H9 (cell line): ENCODE measurements at regions not wholly inside any gene's neighbourhood (a gene's known extent, or its start where the extent isn't known, plus 50 kb on each side); places are given as distances from the start of the nearest gene placed in this dataset.

Experiments
- DNase-seq: peaks from one replicate; pipeline ENCODE4 v3.0.0-alpha.2; 2017
- H2AFZ ChIP-seq: one replicate; pipeline ENCODE4 v1.6.1; 2013; ENCODE audit warnings: mild to moderate bottlenecking, low read length, control low read depth, moderate library complexity
- H2AK5ac ChIP-seq: 2 replicates; pipeline ENCODE4 v1.6.1; 2013; ENCODE audit warnings: low read length, control low read depth, mixed read lengths; ENCODE audit not compliant: insufficient read length
- H2BK120ac ChIP-seq: one replicate; pipeline ENCODE4 v1.6.1; 2013; ENCODE audit warnings: low read depth, mild to moderate bottlenecking, low read length, control low read depth, inconsistent platforms; ENCODE audit not compliant: poor library complexity, severe bottlenecking
- H2BK12ac ChIP-seq: 2 replicates; pipeline ENCODE4 v1.6.1; 2013; ENCODE audit warnings: low read length, control low read depth, mixed read lengths, low read depth; ENCODE audit not compliant: insufficient read length
- H2BK15ac ChIP-seq: 2 replicates; pipeline ENCODE4 v1.6.1; 2013; ENCODE audit warnings: low read depth, low read length, control low read depth
- H2BK20ac ChIP-seq: one replicate; pipeline ENCODE4 v1.6.1; 2013; ENCODE audit warnings: low read depth, mild to moderate bottlenecking, low read length, control low read depth, inconsistent platforms; ENCODE audit not compliant: poor library complexity, severe bottlenecking
- H2BK5ac ChIP-seq: 2 replicates; pipeline ENCODE4 v1.6.1; 2013; ENCODE audit warnings: low read length, control low read depth, mixed read lengths; ENCODE audit not compliant: insufficient read length
- H3K14ac ChIP-seq: 2 replicates; pipeline ENCODE4 v1.6.1; 2013; ENCODE audit warnings: low read length, control low read depth; ENCODE audit not compliant: insufficient read depth
- H3K18ac ChIP-seq: 2 replicates; pipeline ENCODE4 v1.6.1; 2013; ENCODE audit warnings: low read depth, mild to moderate bottlenecking, mixed read lengths, low read length, control low read depth; ENCODE audit not compliant: insufficient read length
- H3K23ac ChIP-seq: 2 replicates; pipeline ENCODE4 v1.6.1; 2013; ENCODE audit warnings: low read length, control low read depth, mixed read lengths, low read depth; ENCODE audit not compliant: insufficient read length
- H3K23me2 ChIP-seq: 2 replicates; pipeline ENCODE4 v1.6.1; 2013; ENCODE audit warnings: low read depth, mild to moderate bottlenecking, mixed read lengths, low read length, control low read depth; ENCODE audit not compliant: insufficient read length, poor library complexity, severe bottlenecking
- H3K27ac ChIP-seq: 2 replicates; pipeline ENCODE4 v1.5.1; 2013; ENCODE audit warnings: low read length, control low read depth, mixed read lengths, low read depth; ENCODE audit not compliant: insufficient read length
- H3K27me3 ChIP-seq: 2 replicates; pipeline ENCODE4 v1.6.1; 2013; ENCODE audit warnings: low read length, control low read depth, inconsistent platforms; ENCODE audit not compliant: insufficient read depth
- H3K4ac ChIP-seq: 2 replicates; pipeline ENCODE4 v1.6.1; 2013; ENCODE audit warnings: low read depth, mild to moderate bottlenecking, control low read depth, inconsistent platforms, low read length, moderate library complexity
- H3K4me1 ChIP-seq: 2 replicates; pipeline ENCODE4 v1.6.1; 2013; ENCODE audit warnings: low read length, control low read depth, inconsistent platforms; ENCODE audit not compliant: insufficient read depth
- H3K4me2 ChIP-seq: 2 replicates; pipeline ENCODE4 v1.6.1; 2013; ENCODE audit warnings: low read length, control low read depth, mixed read lengths; ENCODE audit not compliant: insufficient read length, insufficient read depth
- H3K56ac ChIP-seq: 2 replicates; pipeline ENCODE4 v1.6.1; 2013; ENCODE audit warnings: low read depth, mild to moderate bottlenecking, mixed read lengths, low read length, control low read depth; ENCODE audit not compliant: insufficient read length
- H3K79me1 ChIP-seq: 2 replicates; pipeline ENCODE4 v1.6.1; 2013; ENCODE audit warnings: low read depth, mild to moderate bottlenecking, moderate library complexity, low read length, control low read depth, inconsistent platforms; ENCODE audit not compliant: insufficient read depth, poor library complexity, severe bottlenecking
- H3K79me2 ChIP-seq: 2 replicates; pipeline ENCODE4 v1.6.1; 2013; ENCODE audit warnings: low read length, control low read depth, inconsistent platforms; ENCODE audit not compliant: insufficient read depth
- H3K9ac ChIP-seq: 2 replicates; pipeline ENCODE4 v1.6.1; 2013; ENCODE audit warnings: low read length, control low read depth, mixed read lengths; ENCODE audit not compliant: insufficient read length; ENCODE audit errors: extremely low read depth
- H3K9me3 ChIP-seq: one replicate; pipeline ENCODE4 v1.6.1; 2013; ENCODE audit warnings: low read depth, low read length, inconsistent platforms; ENCODE audit not compliant: control insufficient read depth
- H3T11ph ChIP-seq: one replicate; pipeline ENCODE4 v1.6.1; 2013; ENCODE audit warnings: mild to moderate bottlenecking, low read length, control low read depth, inconsistent platforms
- H4K20me1 ChIP-seq: one replicate; pipeline ENCODE4 v1.6.1; 2013; ENCODE audit not compliant: control insufficient read depth, insufficient read length, insufficient read depth
- H4K5ac ChIP-seq: 2 replicates; pipeline ENCODE4 v1.6.1; 2013; ENCODE audit warnings: low read depth, mild to moderate bottlenecking, mixed read lengths, low read length, control low read depth; ENCODE audit not compliant: insufficient read length
- H4K8ac ChIP-seq: replicated peaks from 2 replicates; pipeline ENCODE4 v1.6.1; 2013; ENCODE audit warnings: low read length, control low read depth, mixed read lengths, low read depth; ENCODE audit not compliant: insufficient read length
- H4K91ac ChIP-seq: 2 replicates; pipeline ENCODE4 v1.6.1; 2013; ENCODE audit warnings: low read depth, mild to moderate bottlenecking, moderate library complexity, mixed read lengths, low read length, control low read depth; ENCODE audit not compliant: insufficient read length
- H3K27ac Mint-ChIP-seq, 3 experiments: 2 replicates in 2 of 3; 3 replicates in 1 of 3; pipeline ENCODE4 v1.8.0; 2020 to 2021; ENCODE audit warnings: mixed read lengths in 3 of 3, mild to moderate bottlenecking in 1 of 3, moderate library complexity in 1 of 3
- H3K27me3 Mint-ChIP-seq: 2 replicates; pipeline ENCODE4 v1.8.0; 2021; ENCODE audit warnings: low read depth, mild to moderate bottlenecking, moderate library complexity, mixed read lengths
- H3K36me3 Mint-ChIP-seq, 3 experiments: 2 replicates in 2 of 3; 3 replicates in 1 of 3; pipeline ENCODE4 v1.8.0; 2020 to 2021; ENCODE audit warnings: low read depth in 3 of 3, mixed read lengths in 3 of 3; ENCODE audit not compliant: insufficient read depth in 1 of 3
- H3K4me1 Mint-ChIP-seq, 2 experiments: 2 replicates each; pipeline ENCODE4 v1.8.0; 2020; ENCODE audit warnings: mixed read lengths in 2 of 2
- H3K4me3 Mint-ChIP-seq, 2 experiments: 2 replicates in 1 of 2; 3 replicates in 1 of 2; pipeline ENCODE4 v1.8.0; 2020 to 2021; ENCODE audit warnings: mild to moderate bottlenecking in 2 of 2, mixed read lengths in 2 of 2, moderate library complexity in 1 of 2
- H3K9me3 Mint-ChIP-seq, 2 experiments: 2 replicates in 1 of 2; 3 replicates in 1 of 2; pipeline ENCODE4 v1.8.0; 2020; ENCODE audit warnings: mild to moderate bottlenecking in 2 of 2, mixed read lengths in 2 of 2, moderate library complexity in 1 of 2
- CTCF ChIP-seq: fragments of 200-600 bp; sonication (generic); conservative IDR thresholded peaks from 3 replicates; pipeline ENCODE4 v1.8.0; 2021; ENCODE audit warnings: antibody characterized with exemption, mild to moderate bottlenecking
- WGBS: extraction: QIAGEN DNeasy Blood & Tissue Kit; methylation state at CpG from one replicate; pipeline ENCODE4 v1.1.7; 2013; ENCODE audit warnings: missing lambda C conversion rate, low lambda C conversion rate, mixed read lengths; ENCODE audit not compliant: insufficient read length; ENCODE audit errors: extremely low coverage; 5-methylcytosine and 5-hydroxymethylcytosine counted together

- peaks cover 0 to 4% (median 3%) of the 10 kb centered on the region in 3 experiments; a peak in 1 of 7 replicates for H3K36me3 Mint-ChIP-seq
- H3K9ac ChIP-seq = no peak overlapping the region
- H3K4me2 ChIP-seq = no peak overlapping the region
- H3K27me3 Mint-ChIP-seq = peaks cover 5% of the 10 kb centered on the region
- H3K27ac ChIP-seq = no peak overlapping the region
- H3K9me3 Mint-ChIP-seq = peaks cover 0 to 25% of the 10 kb centered on the region in 2 experiments; a peak in 3 of 5 replicates
- no peaks in the 10 kb centered on the region for H4K20me1 ChIP-seq
- H3T11ph ChIP-seq = no peak overlapping the region
- no peak overlapping the region for H4K8ac ChIP-seq
- no peak overlapping the region for H2BK20ac ChIP-seq
- H4K91ac ChIP-seq = no peak overlapping the region
- H2BK12ac ChIP-seq = no peak overlapping the region
- no peaks in the 10 kb centered on the region for H3K79me1 ChIP-seq
- TF ChIP-seq CTCF = no peak
- no peak overlapping the region for H2AFZ ChIP-seq
- no peak overlapping the region for H3K18ac ChIP-seq
- H3K9me3 ChIP-seq = no peaks in the 10 kb centered on the region
- H3K4me1 ChIP-seq = no peaks in the 10 kb centered on the region
- no peak overlapping the region for H4K5ac ChIP-seq
- no peak overlapping the region for H2BK5ac ChIP-seq
- H3K4me1 Mint-ChIP-seq = peaks cover 0 to 3% of the 10 kb centered on the region in 2 experiments; a peak in 2 of 4 replicates
- H2AK5ac ChIP-seq = no peak overlapping the region
- H3K23me2 ChIP-seq = no peaks in the 10 kb centered on the region
- no peaks in the 10 kb centered on the region for H3K79me2 ChIP-seq
- H3K4ac ChIP-seq = no peak overlapping the region
- WGBS = no CpG with 5 or more reads among the region's 16 CpGs
- H3K27ac Mint-ChIP-seq = no peak overlapping the region; a peak in 1 of 7 replicates
- H3K27me3 ChIP-seq = no peaks in the 10 kb centered on the region
- no peak overlapping the region for H3K23ac ChIP-seq
- no peak for DNase-seq
- H3K14ac ChIP-seq = no peak overlapping the region
- no peak overlapping the region for H3K4me3 Mint-ChIP-seq
- no peak overlapping the region for H2BK120ac ChIP-seq
- H2BK15ac ChIP-seq = no peak overlapping the region
- H3K56ac ChIP-seq = no peak overlapping the region
Observed at GRCh38 chr22:47816121-47816862, 1053.8 kb downstream of the TBC1D22A start.
